ENCODE measurements at regions not wholly inside any gene's neighbourhood (a gene's known extent, or its start where the extent isn't known, plus 50 kb on each side); places are given as distances from the start of the nearest gene placed in this dataset.
"Not testable (repeated sequence)": the region's sequence is repeated elsewhere in the genome, so short reads cannot be mapped to it uniquely, and the experiment has no call there.

GRCh38 chr2:91498065-91498449, 2806.6 kb downstream of the RPIA start:
- DNase-seq, result not testable (repeated sequence)

- not testable (repeated sequence) for DNase-seq
Observed at GRCh38 chr2:91498513-91499250, 2807.2 kb downstream of the RPIA start.

- DNase-seq, result not testable (repeated sequence)
Observed at GRCh38 chr2:91499431-91500050, 2808.1 kb downstream of the RPIA start.

- not testable (repeated sequence) for DNase-seq
Observed at GRCh38 chr2:91500246-91500977, 2808.9 kb downstream of the RPIA start.

- not testable (repeated sequence) for DNase-seq
Observed at GRCh38 chr2:91500978-91501310, 2809.5 kb downstream of the RPIA start.

- not testable (repeated sequence) for DNase-seq
Observed at GRCh38 chr2:91501481-91502080, 2810.1 kb downstream of the RPIA start.

GRCh38 chr2:91503572-91503958, 2812.1 kb downstream of the RPIA start:
- not testable (repeated sequence) for DNase-seq

GRCh38 chr2:91503959-91504741, 2812.7 kb downstream of the RPIA start:
- not testable (repeated sequence) for DNase-seq

- DNase-seq, result not testable (repeated sequence)
Observed at GRCh38 chr2:91508816-91509215, 2817.3 kb downstream of the RPIA start.

GRCh38 chr2:91509276-91509675, 2817.8 kb downstream of the RPIA start:
- DNase-seq, result not testable (repeated sequence)

- not testable (repeated sequence) for DNase-seq
Observed at GRCh38 chr2:91511166-91511565, 2819.7 kb downstream of the RPIA start.

GRCh38 chr2:91515966-91516365, 2824.5 kb downstream of the RPIA start:
- not testable (repeated sequence) for DNase-seq

GRCh38 chr2:91516669-91517068, 2825.2 kb downstream of the RPIA start:
- not testable (repeated sequence) for DNase-seq

- not testable (repeated sequence) for DNase-seq
Observed at GRCh38 chr2:91517846-91518245, 2826.4 kb downstream of the RPIA start.

GRCh38 chr2:91518361-91518981, 2827.0 kb downstream of the RPIA start:
- DNase-seq, result not testable (repeated sequence)

GRCh38 chr2:91519359-91519758, 2827.9 kb downstream of the RPIA start:
- not testable (repeated sequence) for DNase-seq

- not testable (repeated sequence) for DNase-seq
Observed at GRCh38 chr2:91519914-91520313, 2828.4 kb downstream of the RPIA start.

GRCh38 chr2:91520523-91520922, 2829.1 kb downstream of the RPIA start:
- not testable (repeated sequence) for DNase-seq

- DNase-seq, result not testable (repeated sequence)
Observed at GRCh38 chr2:91520972-91521535, 2829.6 kb downstream of the RPIA start.

GRCh38 chr2:91521944-91522343, 2830.5 kb downstream of the RPIA start:
- DNase-seq, result not testable (repeated sequence)

- not testable (repeated sequence) for DNase-seq
Observed at GRCh38 chr2:91522877-91523276, 2831.4 kb downstream of the RPIA start.
